SK-N-SH treated with all-trans-retinoic acid at 6 μM for 48 hours (cell line): ENCODE measurements at regions not wholly inside any gene's neighbourhood (a gene's known extent, or its start where the extent isn't known, plus 50 kb on each side); places are given as distances from the start of the nearest gene placed in this dataset.

ENCODE experiments used
- ATAC-seq: fragments of 200-7000 bp; cut with Tn5 transposase; 3 replicates; pipeline ENCODE4 v1.9.1; 2020; ENCODE audit warnings: mild to moderate bottlenecking, moderate library complexity
- ARNTL ChIP-seq: fragments of 450-650 bp; formaldehyde crosslinking; IDR thresholded peaks from 2 replicates; pipeline ENCODE4 v1.5.0; 2020; ENCODE audit warnings: low read depth, mild to moderate bottlenecking, moderate library complexity, borderline replicate concordance
- BACH2 ChIP-seq: fragments of 250-450 bp; sonication (Bioruptor Pico); IDR thresholded peaks from 2 replicates; pipeline ENCODE4 v1.9.0; 2021; ENCODE audit warnings: mild to moderate bottlenecking, borderline replicate concordance
- CREB5 ChIP-seq: fragments of 250-450 bp; sonication (Bioruptor Pico); IDR thresholded peaks from 2 replicates; pipeline ENCODE4 v1.5.1; 2020; ENCODE audit warnings: low read depth, mild to moderate bottlenecking, moderate library complexity
- CSDC2 ChIP-seq: fragments of 250-450 bp; sonication (Bioruptor Pico); IDR thresholded peaks from 2 replicates; pipeline ENCODE4 v1.5.0; 2020; ENCODE audit warnings: mild to moderate bottlenecking, moderate library complexity
- ESRRG ChIP-seq: fragments of 250-450 bp; sonication (Bioruptor Pico); IDR thresholded peaks from 2 replicates; pipeline ENCODE4 v1.6.1; 2021; ENCODE audit warnings: mild to moderate bottlenecking
- GLIS3 ChIP-seq: fragments of 250-450 bp; sonication (Bioruptor Pico); IDR thresholded peaks from 2 replicates; pipeline ENCODE4 v1.5.0; 2020; ENCODE audit warnings: mild to moderate bottlenecking, moderate library complexity
- ISL1 ChIP-seq: fragments of 250-450 bp; sonication (Bioruptor Pico); IDR thresholded peaks from 2 replicates; pipeline ENCODE4 v2.1.2; 2022; ENCODE audit warnings: mild to moderate bottlenecking, moderate library complexity
- OSR1 ChIP-seq: fragments of 250-450 bp; sonication (Bioruptor Pico); IDR thresholded peaks from 2 replicates; pipeline ENCODE4 v1.8.0; 2022; ENCODE audit warnings: moderate library complexity, mild to moderate bottlenecking, inconsistent platforms
- POU6F1 ChIP-seq: fragments of 250-450 bp; sonication (Bioruptor Pico); IDR thresholded peaks from 2 replicates; pipeline ENCODE4 v1.8.0; 2021; ENCODE audit warnings: low read depth, mild to moderate bottlenecking, moderate library complexity, borderline replicate concordance
- PPARA ChIP-seq: fragments of 250-450 bp; sonication (Bioruptor Pico); IDR thresholded peaks from 2 replicates; pipeline ENCODE4 v1.5.0; 2020; ENCODE audit warnings: mild to moderate bottlenecking, borderline replicate concordance
- RARB ChIP-seq: fragments of 250-450 bp; sonication (Bioruptor Pico); IDR thresholded peaks from 2 replicates; pipeline ENCODE4 v1.8.0; 2021; ENCODE audit warnings: mild to moderate bottlenecking, moderate library complexity
- SNAI2 ChIP-seq: fragments of 250-450 bp; sonication (Bioruptor Pico); IDR thresholded peaks from 2 replicates; pipeline ENCODE4 v1.5.0; 2020; ENCODE audit warnings: mild to moderate bottlenecking, moderate library complexity
- TCF4 ChIP-seq: fragments of 250-450 bp; sonication (Bioruptor Pico); IDR thresholded peaks from 2 replicates; pipeline ENCODE4 v1.8.0; 2021; ENCODE audit warnings: mild to moderate bottlenecking, moderate library complexity, borderline replicate concordance
- TOX ChIP-seq: fragments of 250-450 bp; sonication (Bioruptor Pico); IDR thresholded peaks from 2 replicates; pipeline ENCODE4 v1.8.0; 2021; ENCODE audit warnings: mild to moderate bottlenecking, moderate library complexity, borderline replicate concordance
- ZC3H10 ChIP-seq: fragments of 250-450 bp; sonication (Bioruptor Pico); IDR thresholded peaks from 2 replicates; pipeline ENCODE4 v1.5.1; 2021; ENCODE audit warnings: mild to moderate bottlenecking, moderate library complexity
- ZFP3 ChIP-seq: fragments of 250-450 bp; sonication (Bioruptor Pico); IDR thresholded peaks from 2 replicates; pipeline ENCODE4 v1.5.0; 2020; ENCODE audit warnings: mild to moderate bottlenecking, moderate library complexity
- ZFP30 ChIP-seq: fragments of 450-650 bp; formaldehyde crosslinking; IDR thresholded peaks from 2 replicates; pipeline ENCODE4 v1.5.0; 2022; ENCODE audit warnings: mild to moderate bottlenecking, moderate library complexity
- ZNF565 ChIP-seq: fragments of 450-650 bp; formaldehyde crosslinking; conservative IDR thresholded peaks from 2 replicates; pipeline ENCODE4 v1.5.0; 2020; ENCODE audit warnings: low read depth, mild to moderate bottlenecking, moderate library complexity
- ZNF70 ChIP-seq: fragments of 450-650 bp; formaldehyde crosslinking; IDR thresholded peaks from 2 replicates; pipeline ENCODE4 v1.5.0; 2020; ENCODE audit warnings: mild to moderate bottlenecking, moderate library complexity
- ZNF8 ChIP-seq: fragments of 450-650 bp; formaldehyde crosslinking; IDR thresholded peaks from 2 replicates; pipeline ENCODE4 v1.5.0; 2020; ENCODE audit warnings: mild to moderate bottlenecking, moderate library complexity
- TF ChIP-seq, protein P1 (sequence below): fragments of 250-450 bp; sonication (Bioruptor Pico); IDR thresholded peaks from 2 replicates; pipeline ENCODE4 v1.8.0; 2020; ENCODE audit warnings: mild to moderate bottlenecking, moderate library complexity, borderline replicate concordance
- TF ChIP-seq, protein P2 (sequence below): fragments of 250-450 bp; sonication (Bioruptor Pico); IDR thresholded peaks from 2 replicates; pipeline ENCODE4 v1.5.0; 2020; ENCODE audit warnings: mild to moderate bottlenecking, moderate library complexity

- no peak for ATAC-seq
- TF ChIP-seq PPARA (CRISPR knock-in tag), result no peak
- TF ChIP-seq ARNTL (CRISPR knock-in tag), result no peak
These were observed 171.7 kb downstream of the SREK1 start for GRCh38 chr5:66315784-66316183.

DNA sequence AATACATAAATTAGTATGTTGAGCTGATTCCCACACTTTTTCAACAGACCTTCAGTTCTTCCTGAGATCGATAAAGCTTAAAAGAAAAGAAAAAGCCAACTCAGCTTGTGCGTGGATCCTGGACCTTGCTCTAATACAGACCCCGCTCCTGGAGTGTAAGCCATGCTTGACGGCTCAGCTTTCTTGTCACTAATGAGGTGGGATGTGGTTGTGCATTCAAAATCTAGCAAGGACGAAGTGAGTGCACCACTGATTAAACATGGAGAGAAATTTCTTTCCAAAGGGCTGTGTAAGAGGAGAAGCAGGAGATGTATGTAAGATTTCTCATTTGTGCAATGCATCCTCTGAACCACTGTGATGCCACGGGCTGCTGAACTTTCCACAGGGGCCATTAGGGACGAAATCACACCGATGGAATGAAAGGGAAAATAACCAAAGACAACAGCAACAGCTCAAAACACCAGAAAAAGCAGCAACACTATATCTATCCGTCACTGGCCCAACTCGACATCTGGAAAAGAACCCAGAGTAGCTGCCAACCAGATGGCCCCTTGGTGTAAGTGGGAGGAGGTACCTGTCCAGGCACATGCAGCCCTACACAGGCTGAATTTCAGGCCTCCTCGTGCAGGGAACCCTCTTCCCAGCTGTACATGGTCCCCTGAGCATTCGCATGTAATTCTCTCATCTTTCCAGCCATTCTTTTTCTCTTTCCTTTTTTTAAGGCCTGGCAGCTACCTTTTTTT lies 178.9 kb downstream of the SREK1 start:
- ATAC-seq, result no peak
- peak; percentile 59; the same call in 1 of the 2 replicates for TF ChIP-seq TCF4 (CRISPR knock-in tag)
- TF ChIP-seq ZNF70 (CRISPR knock-in tag), result no peak
- no peak for TF ChIP-seq BACH2
- TF ChIP-seq ZNF565, result no peak
- TF ChIP-seq CSDC2, result no peak
- TF ChIP-seq GLIS3 (CRISPR knock-in tag), result no peak

GRCh38 chr5:66323529-66323895 lies 179.4 kb downstream of the SREK1 start:
- no peak for TF ChIP-seq CREB5
- TF ChIP-seq RARB (CRISPR knock-in tag), result no peak
- TF ChIP-seq ZFP30 (CRISPR knock-in tag), result no peak
- no peak for TF ChIP-seq ZC3H10 (CRISPR knock-in tag)
- TF ChIP-seq BACH2, result no peak
- TF ChIP-seq PPARA (CRISPR knock-in tag), result no peak
- TF ChIP-seq ESRRG (CRISPR knock-in tag), result no peak
- no peak for TF ChIP-seq CSDC2
- TF ChIP-seq ZNF70 (CRISPR knock-in tag), result no peak
- no peak for TF ChIP-seq ISL1 (CRISPR knock-in tag)
- no peak for TF ChIP-seq POU6F1
- TF ChIP-seq, protein P1, sequence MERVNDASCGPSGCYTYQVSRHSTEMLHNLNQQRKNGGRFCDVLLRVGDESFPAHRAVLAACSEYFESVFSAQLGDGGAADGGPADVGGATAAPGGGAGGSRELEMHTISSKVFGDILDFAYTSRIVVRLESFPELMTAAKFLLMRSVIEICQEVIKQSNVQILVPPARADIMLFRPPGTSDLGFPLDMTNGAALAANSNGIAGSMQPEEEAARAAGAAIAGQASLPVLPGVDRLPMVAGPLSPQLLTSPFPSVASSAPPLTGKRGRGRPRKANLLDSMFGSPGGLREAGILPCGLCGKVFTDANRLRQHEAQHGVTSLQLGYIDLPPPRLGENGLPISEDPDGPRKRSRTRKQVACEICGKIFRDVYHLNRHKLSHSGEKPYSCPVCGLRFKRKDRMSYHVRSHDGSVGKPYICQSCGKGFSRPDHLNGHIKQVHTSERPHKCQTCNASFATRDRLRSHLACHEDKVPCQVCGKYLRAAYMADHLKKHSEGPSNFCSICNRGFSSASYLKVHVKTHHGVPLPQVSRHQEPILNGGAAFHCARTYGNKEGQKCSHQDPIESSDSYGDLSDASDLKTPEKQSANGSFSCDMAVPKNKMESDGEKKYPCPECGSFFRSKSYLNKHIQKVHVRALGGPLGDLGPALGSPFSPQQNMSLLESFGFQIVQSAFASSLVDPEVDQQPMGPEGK (CRISPR knock-in tag), result no peak
- no peak for TF ChIP-seq ZNF565
- no peak for TF ChIP-seq ZFP3 (CRISPR knock-in tag)
- no peak for TF ChIP-seq SNAI2 (CRISPR knock-in tag)
- TF ChIP-seq ZNF8 (CRISPR knock-in tag), result no peak
- ATAC-seq, result no peak

DNA sequence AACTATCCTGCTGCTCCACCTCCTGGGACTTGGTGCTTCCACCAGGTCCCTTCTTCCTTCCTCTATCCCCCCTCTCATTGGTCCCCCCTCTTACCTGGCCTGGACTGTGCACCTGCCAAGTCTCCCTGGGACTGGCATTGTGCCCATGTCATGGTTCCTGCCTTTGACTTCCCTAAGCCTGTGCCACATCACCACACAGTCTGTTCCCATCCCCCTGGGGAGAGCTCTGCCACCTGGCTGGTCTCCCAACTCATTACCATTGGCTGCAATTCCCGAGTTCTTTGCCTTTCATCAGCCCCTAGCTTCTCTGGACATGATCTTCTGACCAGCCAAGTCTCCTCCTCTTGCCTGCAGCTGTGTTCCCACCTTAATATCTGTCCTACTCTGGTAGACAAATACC lies 180.3 kb downstream of the SREK1 start:
- ATAC-seq, result no peak
- no peak for TF ChIP-seq ARNTL (CRISPR knock-in tag)
- no peak for TF ChIP-seq TOX
- TF ChIP-seq ZFP30 (CRISPR knock-in tag), result no peak
- no peak for TF ChIP-seq ZFP3 (CRISPR knock-in tag)
- TF ChIP-seq OSR1 (CRISPR knock-in tag), result no peak
- TF ChIP-seq GLIS3 (CRISPR knock-in tag), result no peak
- no peak for TF ChIP-seq CSDC2
- TF ChIP-seq SNAI2 (CRISPR knock-in tag), result no peak
- TF ChIP-seq CREB5, result no peak
- TF ChIP-seq, protein P2, sequence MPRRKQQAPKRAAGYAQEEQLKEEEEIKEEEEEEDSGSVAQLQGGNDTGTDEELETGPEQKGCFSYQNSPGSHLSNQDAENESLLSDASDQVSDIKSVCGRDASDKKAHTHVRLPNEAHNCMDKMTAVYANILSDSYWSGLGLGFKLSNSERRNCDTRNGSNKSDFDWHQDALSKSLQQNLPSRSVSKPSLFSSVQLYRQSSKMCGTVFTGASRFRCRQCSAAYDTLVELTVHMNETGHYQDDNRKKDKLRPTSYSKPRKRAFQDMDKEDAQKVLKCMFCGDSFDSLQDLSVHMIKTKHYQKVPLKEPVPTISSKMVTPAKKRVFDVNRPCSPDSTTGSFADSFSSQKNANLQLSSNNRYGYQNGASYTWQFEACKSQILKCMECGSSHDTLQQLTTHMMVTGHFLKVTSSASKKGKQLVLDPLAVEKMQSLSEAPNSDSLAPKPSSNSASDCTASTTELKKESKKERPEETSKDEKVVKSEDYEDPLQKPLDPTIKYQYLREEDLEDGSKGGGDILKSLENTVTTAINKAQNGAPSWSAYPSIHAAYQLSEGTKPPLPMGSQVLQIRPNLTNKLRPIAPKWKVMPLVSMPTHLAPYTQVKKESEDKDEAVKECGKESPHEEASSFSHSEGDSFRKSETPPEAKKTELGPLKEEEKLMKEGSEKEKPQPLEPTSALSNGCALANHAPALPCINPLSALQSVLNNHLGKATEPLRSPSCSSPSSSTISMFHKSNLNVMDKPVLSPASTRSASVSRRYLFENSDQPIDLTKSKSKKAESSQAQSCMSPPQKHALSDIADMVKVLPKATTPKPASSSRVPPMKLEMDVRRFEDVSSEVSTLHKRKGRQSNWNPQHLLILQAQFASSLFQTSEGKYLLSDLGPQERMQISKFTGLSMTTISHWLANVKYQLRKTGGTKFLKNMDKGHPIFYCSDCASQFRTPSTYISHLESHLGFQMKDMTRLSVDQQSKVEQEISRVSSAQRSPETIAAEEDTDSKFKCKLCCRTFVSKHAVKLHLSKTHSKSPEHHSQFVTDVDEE (CRISPR knock-in tag), result no peak
- TF ChIP-seq ISL1 (CRISPR knock-in tag), result no peak
- no peak for TF ChIP-seq PPARA (CRISPR knock-in tag)
- TF ChIP-seq TCF4 (CRISPR knock-in tag), result no peak
- no peak for TF ChIP-seq BACH2
- TF ChIP-seq ZC3H10 (CRISPR knock-in tag), result no peak
- TF ChIP-seq ESRRG (CRISPR knock-in tag), result no peak
- no peak for TF ChIP-seq ZNF8 (CRISPR knock-in tag)
- no peak for TF ChIP-seq RARB (CRISPR knock-in tag)
- TF ChIP-seq, protein P1 (CRISPR knock-in tag), result no peak
